ENCODE measurements at regions not wholly inside any gene's neighbourhood (a gene's known extent, or its start where the extent isn't known, plus 50 kb on each side); places are given as distances from the start of the nearest gene placed in this dataset.

DNA sequence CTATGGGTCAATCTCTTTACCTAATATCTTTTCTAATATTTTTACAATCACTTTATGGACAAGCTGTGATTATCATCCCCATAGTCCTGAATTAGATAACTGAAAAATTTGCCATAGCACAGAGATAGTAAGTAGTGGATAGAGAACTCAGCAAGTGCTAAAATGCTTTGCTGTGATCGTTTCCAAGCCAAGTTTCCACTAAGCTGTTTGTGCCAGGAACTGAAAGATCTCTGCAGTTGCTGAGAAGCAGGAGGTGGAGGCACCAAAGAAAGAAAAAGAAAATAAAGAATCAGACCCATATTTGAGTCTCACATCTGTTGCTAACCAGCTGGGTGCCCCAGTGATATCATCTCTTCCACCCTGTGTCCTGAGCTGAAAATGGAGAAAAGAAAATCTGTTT is 605.6 kb upstream of the BOD1L1 start:
- Mint-ChIP-seq H3K27me3 (ENCODE audit: low read depth in 2 of 2) (no peaks in the 10 kb centered on the region), H3K36me3 (no peaks in the 10 kb centered on the region), H3K4me3 (no peak overlapping the region), H3K27ac (no peak overlapping the region), H3K9me3 (peaks cover 2 to 4% of the 10 kb centered on the region in 2 donors), H3K4me1 (no peaks in the 10 kb centered on the region)
- Histone ChIP-seq H3K9me3 (ENCODE audit: control insufficient read depth, insufficient read depth, low read length) (no peaks in the 10 kb centered on the region), H3K27me3 (ENCODE audit: control insufficient read depth, insufficient read depth, low read length) (no peaks in the 10 kb centered on the region), H3K4me3 (ENCODE audit: low read length) (no peak overlapping the region), H3K4me1 (ENCODE audit: control insufficient read depth, insufficient read depth, low read length) (no peaks in the 10 kb centered on the region), H3K36me3 (ENCODE audit: control insufficient read depth, insufficient read depth, low read length) (no peaks in the 10 kb centered on the region), H3K27ac (ENCODE audit: low read length) (no peak overlapping the region)
- 50% methylated on average over 1 of the region's 1 CpG for WGBS (ENCODE audit: insufficient coverage)
- intact Hi-C loops (cut with micrococcal nuclease), result no loop called here
- ATAC-seq, result no peak
- TF ChIP-seq, protein P1, sequence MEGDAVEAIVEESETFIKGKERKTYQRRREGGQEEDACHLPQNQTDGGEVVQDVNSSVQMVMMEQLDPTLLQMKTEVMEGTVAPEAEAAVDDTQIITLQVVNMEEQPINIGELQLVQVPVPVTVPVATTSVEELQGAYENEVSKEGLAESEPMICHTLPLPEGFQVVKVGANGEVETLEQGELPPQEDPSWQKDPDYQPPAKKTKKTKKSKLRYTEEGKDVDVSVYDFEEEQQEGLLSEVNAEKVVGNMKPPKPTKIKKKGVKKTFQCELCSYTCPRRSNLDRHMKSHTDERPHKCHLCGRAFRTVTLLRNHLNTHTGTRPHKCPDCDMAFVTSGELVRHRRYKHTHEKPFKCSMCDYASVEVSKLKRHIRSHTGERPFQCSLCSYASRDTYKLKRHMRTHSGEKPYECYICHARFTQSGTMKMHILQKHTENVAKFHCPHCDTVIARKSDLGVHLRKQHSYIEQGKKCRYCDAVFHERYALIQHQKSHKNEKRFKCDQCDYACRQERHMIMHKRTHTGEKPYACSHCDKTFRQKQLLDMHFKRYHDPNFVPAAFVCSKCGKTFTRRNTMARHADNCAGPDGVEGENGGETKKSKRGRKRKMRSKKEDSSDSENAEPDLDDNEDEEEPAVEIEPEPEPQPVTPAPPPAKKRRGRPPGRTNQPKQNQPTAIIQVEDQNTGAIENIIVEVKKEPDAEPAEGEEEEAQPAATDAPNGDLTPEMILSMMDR (IDR thresholded peaks at IDR 0.05), result no peak
- DNase-seq, result no peak

DNA sequence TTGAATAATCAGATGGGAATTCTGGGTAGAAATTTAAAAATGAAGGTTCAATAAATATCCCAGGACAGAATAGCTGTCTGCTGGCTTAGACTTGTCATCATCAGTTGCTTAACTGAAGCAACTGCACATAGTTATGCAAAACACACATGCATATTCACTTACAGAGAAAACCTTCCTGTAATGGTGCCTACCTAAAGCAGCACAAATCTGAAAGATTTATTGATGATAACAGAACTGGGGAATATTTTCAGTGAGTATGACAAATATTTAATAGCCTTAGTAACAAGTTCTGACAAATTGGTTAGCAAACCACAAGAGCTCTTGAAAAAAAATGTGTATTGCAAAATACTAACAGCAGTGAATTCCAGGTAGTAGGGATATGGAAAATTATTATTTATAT is 606.8 kb upstream of the BOD1L1 start:
- Histone ChIP-seq H3K36me3 (ENCODE audit: control insufficient read depth, insufficient read depth, low read length) (no peaks in the 10 kb centered on the region), H3K9me3 (ENCODE audit: control insufficient read depth, insufficient read depth, low read length) (no peaks in the 10 kb centered on the region), H3K4me3 (ENCODE audit: low read length) (no peak overlapping the region), H3K27ac (ENCODE audit: low read length) (no peak overlapping the region), H3K4me1 (ENCODE audit: control insufficient read depth, insufficient read depth, low read length) (no peaks in the 10 kb centered on the region), H3K27me3 (ENCODE audit: control insufficient read depth, insufficient read depth, low read length) (no peaks in the 10 kb centered on the region)
- intact Hi-C loops (cut with micrococcal nuclease), result no loop called here
- ATAC-seq, result no peak
- Mint-ChIP-seq H3K27me3 (ENCODE audit: low read depth in 2 of 2) (no peaks in the 10 kb centered on the region), H3K4me3 (no peak overlapping the region), H3K27ac (no peak overlapping the region), H3K9me3 (peaks cover 2 to 6% of the 10 kb centered on the region in 2 donors), H3K36me3 (no peaks in the 10 kb centered on the region), H3K4me1 (no peaks in the 10 kb centered on the region)
- DNase-seq, result no peak
- TF ChIP-seq, protein P1 (IDR thresholded peaks at IDR 0.05), result no peak

DNA sequence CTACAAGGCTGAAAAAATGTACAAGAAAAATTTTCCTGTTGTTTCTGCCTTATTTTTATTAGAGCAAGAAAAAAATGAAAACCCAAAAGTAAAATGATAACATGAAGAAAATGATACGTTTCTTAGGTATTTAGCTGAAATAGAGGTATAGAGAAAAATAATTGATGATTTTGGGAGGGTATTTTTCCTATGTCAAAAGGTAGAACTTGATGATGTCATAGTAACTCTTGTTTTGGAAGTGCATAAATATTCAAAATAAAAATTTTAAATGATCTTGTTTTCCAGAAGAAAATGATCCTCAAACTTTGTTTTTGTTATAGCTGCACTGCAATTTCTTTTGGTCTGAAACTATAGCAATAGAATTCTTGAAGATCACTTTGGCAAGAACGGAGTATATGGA is 608.8 kb upstream of the BOD1L1 start:
- DNase-seq (no peak), ATAC-seq (no peak)
- H3K27me3 ChIP-seq (ENCODE audit: control insufficient read depth, insufficient read depth, low read length), result no peaks in the 10 kb centered on the region
- 88% methylated on average over 1 of the region's 2 CpGs for WGBS (ENCODE audit: insufficient coverage)
- TF ChIP-seq, protein P1 (IDR thresholded peaks at IDR 0.05), result no peak
- Mint-ChIP-seq H3K9me3 (peaks cover 2 to 6% of the 10 kb centered on the region in 2 donors), H3K36me3 (no peaks in the 10 kb centered on the region), H3K4me1 (no peaks in the 10 kb centered on the region), H3K27ac (no peak overlapping the region), H3K27me3 (ENCODE audit: low read depth in 2 of 2) (no peaks in the 10 kb centered on the region), H3K4me3 (no peak overlapping the region)
- H3K36me3 ChIP-seq (ENCODE audit: control insufficient read depth, insufficient read depth, low read length), result no peaks in the 10 kb centered on the region
- H3K9me3 ChIP-seq (ENCODE audit: control insufficient read depth, insufficient read depth, low read length), result no peaks in the 10 kb centered on the region
- intact Hi-C loops (cut with micrococcal nuclease), result no loop called here
- no peak overlapping the region for H3K27ac ChIP-seq (ENCODE audit: low read length)
- H3K4me3 ChIP-seq (ENCODE audit: low read length), result no peak overlapping the region
- H3K4me1 ChIP-seq (ENCODE audit: control insufficient read depth, insufficient read depth, low read length), result no peaks in the 10 kb centered on the region

DNA sequence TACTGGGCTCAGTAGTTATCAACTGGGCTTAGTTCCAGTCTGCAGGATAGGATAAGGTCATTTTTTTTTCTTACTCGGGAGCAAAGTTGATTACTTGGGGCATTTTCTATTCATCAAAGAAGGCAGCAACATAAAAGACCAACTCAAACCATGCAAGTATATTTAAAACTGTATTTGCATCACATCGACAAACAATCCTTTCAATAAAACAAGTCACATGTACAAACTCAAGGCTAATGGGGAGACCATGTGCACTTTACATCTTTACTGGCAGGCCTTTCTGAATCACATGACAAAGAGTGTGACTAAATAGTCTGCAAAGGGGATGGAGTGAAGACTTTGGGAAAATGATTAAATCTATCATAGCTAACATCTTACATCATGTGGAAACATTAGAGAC is 610.4 kb upstream of the BOD1L1 start:
- no peak overlapping the region for H3K4me3 ChIP-seq (ENCODE audit: low read length)
- intact Hi-C loops (cut with micrococcal nuclease), result no loop called here
- WGBS (ENCODE audit: insufficient coverage), result 67% methylated on average over 1 of the region's 2 CpGs
- H3K9me3 ChIP-seq (ENCODE audit: control insufficient read depth, insufficient read depth, low read length), result no peaks in the 10 kb centered on the region
- no peak overlapping the region for H3K27ac ChIP-seq (ENCODE audit: low read length)
- H3K4me3 Mint-ChIP-seq, result no peak overlapping the region
- no peaks in the 10 kb centered on the region for H3K36me3 Mint-ChIP-seq
- DNase-seq (no peak), ATAC-seq (no peak)
- no peaks in the 10 kb centered on the region for H3K27me3 ChIP-seq (ENCODE audit: control insufficient read depth, insufficient read depth, low read length)
- TF ChIP-seq, protein P1 (IDR thresholded peaks at IDR 0.05), result no peak
- H3K4me1 Mint-ChIP-seq, result no peaks in the 10 kb centered on the region
- H3K27ac Mint-ChIP-seq, result no peak overlapping the region
- H3K9me3 Mint-ChIP-seq, result peaks cover 2 to 6% of the 10 kb centered on the region in 2 donors
- no peaks in the 10 kb centered on the region for H3K27me3 Mint-ChIP-seq (ENCODE audit: low read depth in 2 of 2)
- no peaks in the 10 kb centered on the region for H3K4me1 ChIP-seq (ENCODE audit: control insufficient read depth, insufficient read depth, low read length)
- H3K36me3 ChIP-seq (ENCODE audit: control insufficient read depth, insufficient read depth, low read length), result no peaks in the 10 kb centered on the region

Data from natural killer cell (primary cell).